NCI-H146 (cell line): ENCODE measurements at regions not wholly inside any gene's neighbourhood (a gene's known extent, or its start where the extent isn't known, plus 50 kb on each side); places are given as distances from the start of the nearest gene placed in this dataset.

ENCODE experiments used
- DNase-seq: peaks from one replicate; lab custom pipeline; 2025; lab: John Stamatoyannopoulos, UW

DNA sequence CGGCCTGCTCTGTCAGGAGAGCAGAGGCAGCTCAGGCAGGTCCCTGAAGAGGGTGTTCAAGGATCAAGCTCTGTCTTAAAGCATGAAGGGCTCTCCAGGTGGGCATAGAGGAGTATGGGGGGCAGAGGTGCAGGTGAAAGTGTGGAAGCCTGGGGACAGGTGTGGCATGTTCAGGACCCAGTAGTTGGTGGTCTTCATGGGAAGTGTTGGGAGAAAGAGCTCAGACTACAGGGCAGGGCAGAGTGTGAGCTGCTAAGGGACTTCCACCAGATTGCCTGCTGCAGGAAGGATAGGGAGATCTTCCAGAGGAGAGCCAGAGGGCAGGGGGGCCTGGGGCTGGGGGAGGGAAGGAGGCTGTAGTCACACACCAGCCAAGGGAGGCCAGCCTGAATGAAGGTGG is 156.5 kb upstream of the GDF10 start:
- DNase-seq = no peak

DNA sequence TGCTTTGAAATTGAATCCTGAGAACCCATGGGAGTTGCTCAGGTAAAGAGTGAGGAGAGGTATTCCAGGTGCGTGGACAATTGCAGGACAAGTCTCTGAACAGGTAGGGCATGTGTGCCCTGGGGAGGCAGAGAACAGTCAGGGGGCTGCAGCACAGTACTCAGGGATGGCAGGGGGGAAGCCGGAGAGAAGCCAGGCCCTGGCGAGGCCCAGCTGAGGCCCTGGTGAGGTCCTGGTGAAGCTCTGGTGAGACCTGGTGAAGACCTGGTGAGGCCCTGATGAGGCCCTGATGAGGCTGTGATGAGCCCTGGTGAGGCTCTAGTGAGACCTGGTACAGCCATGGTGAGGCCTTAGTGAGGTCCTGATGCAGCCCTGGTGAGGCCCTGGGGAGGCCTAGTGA is 155.5 kb upstream of the GDF10 start:
- no peak for DNase-seq

GRCh38 chr10:47145290-47145934 is 154.6 kb upstream of the GDF10 start:
- DNase-seq = no peak

GRCh38 chr10:47146572-47146971 is 153.4 kb upstream of the GDF10 start:
- no peak for DNase-seq

DNA sequence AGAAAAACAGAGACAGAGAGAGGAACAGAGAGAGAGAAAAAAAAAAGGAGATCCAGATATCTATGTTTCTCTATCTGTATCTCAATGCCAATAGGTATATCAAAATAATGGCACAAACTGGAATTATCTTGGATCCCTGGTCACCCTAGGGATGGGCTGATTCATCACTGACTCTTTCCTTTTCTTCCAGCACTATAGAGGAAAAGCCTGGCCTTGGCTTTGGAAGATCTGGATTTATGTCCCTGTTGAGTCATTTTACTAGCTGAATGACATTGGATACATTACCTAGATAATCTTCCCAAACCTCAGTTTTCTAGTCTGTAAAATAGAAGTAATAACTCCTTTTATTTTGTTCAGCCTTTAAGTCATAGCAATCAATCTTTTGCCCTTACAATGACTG is 152.8 kb upstream of the GDF10 start:
- DNase-seq = no peak

DNA sequence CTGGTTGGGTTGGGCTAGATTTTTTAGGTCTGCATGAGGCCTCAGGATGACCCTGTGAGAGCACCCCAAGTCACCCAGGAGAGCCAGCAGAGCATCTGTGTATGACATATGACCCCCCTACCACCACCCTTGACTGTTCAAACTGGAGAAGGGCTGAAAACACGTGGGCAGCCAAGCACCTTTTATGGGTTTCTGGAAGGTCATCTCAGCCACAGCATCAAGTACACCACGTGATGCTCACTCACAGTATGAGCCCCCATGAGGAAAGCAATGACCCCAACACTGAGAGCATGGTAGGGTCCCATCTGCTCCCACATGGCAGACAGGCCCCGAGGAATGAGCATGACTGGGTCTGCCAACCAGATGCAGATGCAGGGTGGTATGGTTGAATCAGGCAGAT is 149.4 kb upstream of the GDF10 start:
- DNase-seq = no peak

GRCh38 chr10:47151920-47152319 is 148.1 kb upstream of the GDF10 start:
- no peak for DNase-seq

DNA sequence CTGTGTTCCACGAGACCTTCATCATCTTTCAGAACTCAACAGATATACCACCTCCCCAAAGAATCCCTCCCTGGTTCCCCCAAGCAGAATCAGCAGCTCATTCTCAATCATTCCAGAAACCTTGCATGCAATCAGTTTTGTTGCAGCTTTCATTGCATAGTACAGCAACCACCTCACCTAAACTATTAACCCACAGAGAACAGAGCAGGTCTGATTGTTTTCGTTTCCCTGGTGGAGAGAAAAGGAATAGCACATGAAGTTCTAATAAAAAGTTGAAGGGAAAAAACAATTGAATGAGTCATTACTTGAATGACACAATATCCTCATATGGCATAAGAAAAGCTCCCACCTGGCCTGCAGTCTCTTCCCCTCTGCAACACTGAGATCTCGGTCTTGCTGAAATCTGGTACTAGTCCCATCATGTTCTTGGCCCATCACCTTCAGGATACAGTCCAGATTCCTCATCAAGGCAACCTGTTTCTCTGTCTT is 147.1 kb upstream of the GDF10 start:
- no peak for DNase-seq

- DNase-seq = no peak
Measured at GRCh38 chr10:47154762-47155161, 145.2 kb upstream of the GDF10 start.

DNA sequence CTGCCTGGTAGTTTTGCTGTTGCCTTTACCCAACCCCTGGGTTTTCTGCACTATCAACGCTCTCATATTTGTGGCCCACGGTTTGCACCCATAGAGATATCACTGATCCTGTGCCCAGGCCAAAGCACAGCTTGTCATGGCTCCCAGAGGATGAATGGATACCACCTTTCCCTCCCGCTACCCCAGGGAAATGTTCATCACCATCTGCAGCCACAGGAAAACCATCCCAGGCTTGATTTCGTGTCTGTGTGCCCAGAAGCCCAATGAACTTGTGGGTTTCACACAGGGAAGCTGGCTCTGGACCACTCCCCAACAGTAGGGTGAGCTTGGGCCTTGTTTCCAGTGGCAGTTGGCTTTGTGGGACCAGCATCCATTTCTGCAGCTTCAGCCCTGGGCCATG is 143.1 kb upstream of the GDF10 start:
- no peak for DNase-seq

DNA sequence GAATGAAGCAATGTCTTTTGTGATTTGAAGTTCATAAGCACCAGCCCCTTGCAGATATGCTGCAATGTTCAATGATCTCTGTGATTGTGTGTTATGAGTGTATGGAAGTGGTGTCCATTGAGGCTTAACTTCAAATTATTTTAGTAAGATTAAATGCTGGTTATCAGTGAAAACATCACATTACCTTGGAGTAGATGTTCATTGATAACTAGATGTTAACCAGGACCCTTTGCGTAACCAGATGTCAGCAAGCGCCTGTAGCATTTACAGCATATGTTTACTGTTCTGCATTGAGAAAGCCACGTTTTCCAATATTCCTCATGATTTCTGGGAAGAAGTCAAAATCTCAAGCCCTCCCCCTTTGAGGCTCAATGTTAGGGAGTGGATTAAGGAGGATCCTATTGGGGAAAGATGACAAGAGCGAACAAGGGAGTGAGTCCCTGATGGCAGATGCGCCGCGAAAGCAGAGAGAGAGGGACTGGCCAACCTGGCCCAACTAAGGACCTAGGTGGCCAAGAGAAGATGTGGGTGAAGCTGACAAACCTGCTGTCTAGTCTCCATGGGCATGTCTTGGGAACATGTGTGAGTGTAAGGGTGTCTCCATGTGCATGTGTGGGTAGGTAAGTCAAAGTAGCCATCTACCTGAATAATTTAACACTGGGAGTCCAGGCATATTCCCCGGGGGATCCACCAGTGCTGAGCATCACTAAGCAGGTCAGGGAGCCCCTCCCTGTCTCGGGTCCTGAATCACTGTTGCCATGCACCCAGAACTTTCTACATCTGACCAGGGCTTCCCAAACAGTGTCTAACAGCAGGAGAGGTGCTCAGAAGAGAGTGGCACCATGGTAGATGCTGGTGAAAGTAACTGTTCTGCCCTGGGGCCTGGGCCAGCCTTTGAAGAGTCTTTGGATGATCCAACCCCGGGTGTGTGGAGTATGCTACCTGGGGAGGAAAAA is 141.6 kb upstream of the GDF10 start:
- no peak for DNase-seq

DNA sequence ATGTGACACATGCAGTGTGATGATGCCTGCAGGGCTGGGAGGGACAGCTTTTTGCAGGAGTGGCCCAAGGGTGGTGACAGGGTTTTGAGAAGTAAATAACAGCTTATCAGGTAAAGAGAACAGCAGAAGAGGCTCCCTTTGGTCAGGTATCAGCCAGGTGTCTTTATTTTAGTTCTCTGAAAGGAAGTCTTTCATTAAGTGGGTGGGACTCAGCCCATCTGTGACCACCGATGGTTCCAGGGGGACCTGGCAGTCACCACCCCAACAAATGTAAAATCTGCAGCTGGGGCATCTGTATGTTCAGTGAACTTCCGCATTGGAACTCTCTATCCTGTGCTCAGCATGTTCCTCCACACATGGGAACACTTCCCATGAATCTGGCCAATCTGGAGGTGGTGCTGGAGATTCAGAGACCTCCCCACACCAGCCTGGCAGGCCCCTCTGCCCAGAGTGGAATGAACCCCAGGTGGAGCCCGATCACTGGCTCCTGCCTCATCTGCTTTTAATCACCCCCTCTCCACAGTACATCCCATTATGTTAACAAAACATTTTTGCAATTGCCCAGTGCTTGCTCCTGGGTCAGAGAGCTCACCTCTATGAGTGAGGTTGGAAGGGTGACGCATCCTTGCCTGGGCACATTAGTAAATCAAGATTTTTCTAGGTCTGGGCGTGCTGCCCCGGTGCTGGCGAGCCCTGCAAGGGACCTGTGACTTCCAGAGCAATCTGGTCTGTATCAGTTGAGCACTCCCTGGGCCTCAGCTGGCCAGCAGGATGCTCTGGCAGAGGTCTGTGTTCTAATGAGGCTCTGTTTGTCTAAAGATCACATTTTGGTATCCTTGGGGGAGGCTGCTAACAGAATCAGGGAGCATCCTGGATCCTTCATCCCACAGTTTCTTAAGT is 140.4 kb upstream of the GDF10 start:
- no peak for DNase-seq

- DNase-seq = no peak
Measured at GRCh38 chr10:47160261-47160908, 139.6 kb upstream of the GDF10 start.

DNA sequence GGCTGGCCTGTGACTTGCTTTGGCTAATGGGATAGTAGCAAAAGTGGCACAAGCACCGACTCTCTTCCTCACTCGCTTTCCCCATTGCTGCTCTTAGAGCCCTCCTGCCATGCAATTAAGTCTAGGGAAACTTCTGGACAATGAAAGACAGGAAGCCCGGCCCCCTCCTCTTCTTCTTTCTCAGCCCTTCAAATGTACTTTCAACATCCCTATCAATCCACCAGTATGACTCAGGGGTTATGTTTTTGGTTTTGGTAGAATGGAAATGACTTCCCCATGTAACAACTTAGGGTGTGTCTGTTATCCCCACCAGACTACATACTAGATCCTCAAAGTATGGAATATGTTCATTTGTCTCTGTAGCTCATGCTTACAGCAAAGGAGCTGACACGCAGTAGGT is 139.0 kb upstream of the GDF10 start:
- no peak for DNase-seq

DNA sequence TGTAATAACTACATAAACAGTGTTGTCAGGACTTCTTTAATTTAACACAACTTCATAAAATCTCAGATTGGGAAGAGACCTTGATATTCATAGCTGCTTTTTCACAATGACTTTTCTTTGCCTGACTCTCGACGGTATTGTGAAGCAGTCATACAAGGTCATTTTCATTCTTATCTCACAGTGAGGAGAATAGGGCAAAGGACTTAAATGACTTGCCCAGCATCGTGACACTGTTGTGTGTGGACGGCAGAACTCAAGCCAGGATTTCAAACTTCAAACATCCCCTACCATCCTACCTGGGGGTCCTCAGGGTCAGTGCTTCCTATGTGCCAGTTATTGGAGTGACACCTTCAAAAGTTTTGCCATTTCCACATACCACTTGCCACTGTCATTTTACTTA is 138.5 kb upstream of the GDF10 start:
- DNase-seq = no peak

DNA sequence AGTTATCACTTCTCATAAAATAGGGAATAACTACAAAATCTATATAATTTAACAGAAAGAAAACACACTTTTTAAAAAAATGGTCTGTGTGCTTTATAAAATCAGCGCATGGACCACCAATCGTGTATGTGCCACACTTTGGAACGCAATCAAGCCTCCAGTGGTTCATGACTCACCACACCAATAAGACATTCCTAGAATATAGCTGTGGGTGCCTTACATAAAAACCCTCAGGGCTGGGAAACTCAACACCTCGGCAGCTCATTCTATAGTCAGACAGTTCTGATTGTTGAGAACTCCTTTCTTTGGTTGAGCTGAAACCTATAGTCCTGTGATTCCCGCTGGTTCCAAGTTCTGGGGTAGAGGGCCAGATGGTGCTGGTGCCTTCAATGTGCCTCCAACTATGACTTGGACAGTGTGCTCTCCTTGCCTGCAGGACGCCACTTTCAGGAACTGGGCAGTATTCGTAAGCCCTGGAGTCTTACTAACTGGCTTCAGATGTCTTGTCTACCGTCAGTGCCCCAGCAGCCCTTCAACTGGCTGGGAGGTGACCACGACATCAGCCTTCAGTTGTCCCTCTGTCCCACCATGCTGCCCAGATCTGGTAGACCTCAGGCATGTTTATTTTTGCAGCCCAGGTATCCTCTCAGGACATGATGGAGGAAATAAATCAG is 135.7 kb upstream of the GDF10 start:
- no peak for DNase-seq

DNA sequence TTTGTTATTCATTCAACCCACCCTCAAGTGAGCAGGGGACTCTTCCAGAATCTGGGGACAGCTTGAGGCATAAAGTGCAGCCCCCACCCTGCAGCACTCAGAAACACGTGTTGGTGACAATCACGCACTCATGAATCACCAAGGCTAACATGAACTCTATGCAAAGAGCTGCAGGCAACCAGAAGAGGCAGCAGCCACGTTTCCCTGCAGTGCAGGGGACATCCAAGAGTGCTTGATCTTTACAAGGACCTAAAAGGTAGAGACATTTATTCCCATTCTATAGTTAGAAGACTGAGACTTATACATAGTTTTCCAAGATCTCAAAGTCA is 135.2 kb upstream of the GDF10 start:
- DNase-seq = no peak

DNA sequence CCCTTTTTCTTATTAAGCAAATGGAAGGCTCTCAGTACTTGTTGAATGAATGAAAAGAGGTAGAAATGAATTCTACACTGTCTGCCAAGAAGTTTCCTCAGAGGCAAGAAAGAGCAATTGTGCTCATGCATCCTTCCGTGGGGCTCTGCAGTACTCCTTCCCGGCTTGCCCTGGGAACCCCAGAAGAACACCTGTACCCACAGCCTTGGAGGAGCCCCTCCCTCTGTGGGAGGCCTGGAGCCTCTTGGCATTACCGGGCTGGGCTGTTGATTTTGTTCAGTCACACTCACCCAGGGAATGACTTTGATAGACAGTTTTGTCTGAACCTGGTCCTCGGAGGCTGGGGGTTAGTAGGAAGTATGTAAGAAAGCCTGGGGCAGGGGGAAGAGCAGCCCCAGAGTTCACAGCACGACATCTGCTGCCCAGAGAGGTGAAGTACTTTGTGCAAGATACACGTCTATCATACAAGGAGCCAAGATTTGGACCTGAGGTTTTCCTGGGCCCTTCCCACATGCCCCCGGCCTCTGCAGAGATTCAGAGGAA is 134.8 kb upstream of the GDF10 start:
- DNase-seq = no peak

GRCh38 chr10:47165711-47166404 is 134.1 kb upstream of the GDF10 start:
- no peak for DNase-seq

DNA sequence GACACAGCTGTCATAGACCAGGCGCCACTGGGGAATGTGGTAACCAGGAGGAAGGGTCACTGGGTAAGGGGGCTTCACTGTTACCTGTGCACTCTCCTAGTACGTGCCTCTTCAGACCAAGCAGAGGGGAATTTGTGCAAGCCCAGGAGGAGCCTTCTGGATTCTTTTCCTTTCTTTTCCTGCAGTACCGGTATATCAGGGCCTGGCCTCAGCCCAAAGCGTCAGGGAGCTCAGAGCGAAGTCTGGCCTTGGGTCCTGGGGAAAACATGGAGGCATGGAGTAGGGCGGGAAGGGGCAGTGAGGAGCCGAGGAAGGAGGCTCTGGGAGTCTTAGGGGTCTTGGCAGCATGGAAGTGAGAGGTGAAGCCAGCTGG is 133.6 kb upstream of the GDF10 start:
- DNase-seq = no peak
